WI38 (cell line): ENCODE measurements at regions not wholly inside any gene's neighbourhood (a gene's known extent, or its start where the extent isn't known, plus 50 kb on each side); places are given as distances from the start of the nearest gene placed in this dataset.

ENCODE experiments used
- H3K4me3 ChIP-seq: 2 replicates; pipeline ENCODE4 v1.5.1; 2011; ENCODE audit warnings: low read depth, mild to moderate bottlenecking, control low read depth, low read length
- CTCF ChIP-seq: IDR thresholded peaks from 2 replicates; pipeline ENCODE4 v1.5.1; 2012; ENCODE audit warnings: low read depth, mild to moderate bottlenecking, control low read depth, low read length

- TF ChIP-seq CTCF = no peak
- no peak overlapping the region for H3K4me3 ChIP-seq
Observed at GRCh38 chr12:5344131-5344530, 87.8 kb upstream of the NTF3 start.

DNA sequence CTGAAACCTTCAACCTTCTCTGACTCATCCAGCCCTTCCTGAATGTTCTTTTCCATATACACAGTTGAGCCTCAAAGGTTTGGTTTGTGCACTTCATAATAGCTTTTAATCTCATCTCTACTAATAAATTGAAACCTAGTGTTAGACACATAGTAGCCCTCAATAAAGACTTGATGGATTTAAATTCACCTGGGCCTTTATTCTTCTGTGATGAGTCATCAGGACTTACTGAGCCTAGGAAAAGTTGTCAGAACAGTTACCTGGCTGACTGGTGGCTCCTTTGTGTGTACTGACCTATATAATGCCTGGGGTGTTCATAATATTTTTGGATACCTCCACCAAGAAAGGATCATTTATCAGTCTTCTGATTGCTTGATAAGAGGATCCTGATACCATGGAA is 86.4 kb upstream of the NTF3 start:
- no peak overlapping the region for H3K4me3 ChIP-seq
- TF ChIP-seq CTCF = no peak

DNA sequence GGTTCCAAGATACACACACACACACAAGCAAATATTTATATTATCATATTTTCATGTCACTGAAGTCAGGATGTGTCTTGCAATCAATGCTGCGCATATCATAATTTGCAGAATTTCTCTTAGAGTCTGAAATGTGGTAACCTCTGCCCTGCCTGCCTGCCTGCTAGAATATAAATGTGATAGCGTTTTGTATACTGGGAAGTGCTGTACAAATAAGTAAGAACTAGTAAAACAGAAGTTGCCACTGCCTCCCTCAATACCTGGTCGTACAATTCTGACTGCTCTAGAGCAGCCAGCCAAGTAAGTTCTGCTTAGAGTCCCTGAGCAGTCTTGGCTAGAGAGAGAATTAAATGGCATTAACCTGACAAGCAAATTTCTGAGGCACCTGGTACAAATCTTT is 83.9 kb upstream of the NTF3 start:
- no peak overlapping the region for H3K4me3 ChIP-seq
- no peak for TF ChIP-seq CTCF

DNA sequence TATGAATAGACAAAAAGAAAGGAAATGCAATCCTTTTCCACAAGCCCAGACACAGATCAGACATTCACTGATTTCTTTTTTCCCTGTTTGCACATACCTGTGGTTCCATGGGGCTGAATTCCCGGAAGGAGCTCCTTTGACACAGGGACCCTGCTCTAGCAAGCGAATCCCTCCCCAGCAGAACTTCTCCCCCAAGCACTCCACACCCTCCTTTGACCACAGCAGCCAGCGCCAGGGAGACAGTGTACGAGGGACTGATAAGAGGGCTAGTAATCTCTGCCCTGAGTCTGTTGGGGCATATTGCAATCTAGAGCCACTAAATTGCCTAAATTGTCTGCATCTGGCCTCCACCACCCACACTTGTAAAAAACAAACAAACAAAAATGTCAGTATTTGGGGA is 83.4 kb upstream of the NTF3 start:
- TF ChIP-seq CTCF = no peak

GRCh38 chr12:5364036-5364770 is 67.7 kb upstream of the NTF3 start:
- H3K4me3 ChIP-seq = no peak overlapping the region
- TF ChIP-seq CTCF = no peak

More for the DNA sequence above, 83.4 kb upstream of the NTF3 start:
- no peak overlapping the region for H3K4me3 ChIP-seq

- TF ChIP-seq CTCF = no peak
- no peak overlapping the region for H3K4me3 ChIP-seq
Observed at GRCh38 chr12:5369298-5369697, 62.6 kb upstream of the NTF3 start.

- no peak for TF ChIP-seq CTCF
- H3K4me3 ChIP-seq = no peak overlapping the region
Observed at GRCh38 chr12:5371631-5372030, 60.3 kb upstream of the NTF3 start.
